Lower leg skin (tissue), 3 donors: ENCODE measurements at regions not wholly inside any gene's neighbourhood (a gene's known extent, or its start where the extent isn't known, plus 50 kb on each side); places are given as distances from the start of the nearest gene placed in this dataset.

Source experiments
- CTCF ChIP-seq, 3 donors: fragments of 450-650 bp; IDR thresholded peaks; one replicate each; pipeline ENCODE4 v1.5.1; 2016; ENCODE audit warnings: antibody characterized with exemption in 3 of 3, mild to moderate bottlenecking in 3 of 3, moderate library complexity in 2 of 3
- POLR2A ChIP-seq, 2 donors: fragments of 450-650 bp; IDR thresholded peaks; one replicate each; pipeline ENCODE4 v1.6.1; 2016 to 2017; ENCODE audit warnings: antibody characterized with exemption in 2 of 2, mild to moderate bottlenecking in 1 of 2, moderate library complexity in 1 of 2

GRCh38 chr17:68182940-68183551 is 64.8 kb upstream of the AMZ2 start:
- TF ChIP-seq CTCF (IDR thresholded peaks at IDR 0.05) (no peak), POLR2A (IDR thresholded peaks at IDR 0.05) (no peak)
